ENCODE measurements at regions not wholly inside any gene's neighbourhood (a gene's known extent, or its start where the extent isn't known, plus 50 kb on each side); places are given as distances from the start of the nearest gene placed in this dataset.

- H3K27ac ChIP-seq (ENCODE audit: low read depth, low read length, poor library complexity, severe bottlenecking), result no peak overlapping the region
- H4K20me1 ChIP-seq (ENCODE audit: insufficient read depth, low read length), result no peaks in the 10 kb centered on the region
- H2AFZ ChIP-seq (ENCODE audit: low read length), result no peak overlapping the region
- TF ChIP-seq EZH2 (IDR thresholded peaks at IDR 0.05; ENCODE audit: borderline replicate concordance, low read length) (no peak), CTCF (IDR thresholded peaks at IDR 0.05; ENCODE audit: low read length) (no peak)
- H3K27me3 ChIP-seq (ENCODE audit: insufficient read depth, low read length), result no peaks in the 10 kb centered on the region
- H3K9me3 ChIP-seq (ENCODE audit: low read length), result no peaks in the 10 kb centered on the region
- no peaks in the 10 kb centered on the region for H3F3A ChIP-seq (ENCODE audit: insufficient read depth, low read length)
- H3K4me1 ChIP-seq (ENCODE audit: insufficient read depth, low read length, severe bottlenecking), result no peaks in the 10 kb centered on the region
- no peaks in the 10 kb centered on the region for H3K79me2 ChIP-seq (ENCODE audit: insufficient read depth, low read length)
- no peaks in the 10 kb centered on the region for H3K9me2 ChIP-seq (ENCODE audit: low read depth, low read length)
- H3K36me3 ChIP-seq (ENCODE audit: insufficient read depth, low read length), result no peaks in the 10 kb centered on the region
- H3K4me2 ChIP-seq (ENCODE audit: low read length), result no peak overlapping the region
- H3K4me3 ChIP-seq (ENCODE audit: low read depth, low read length, poor library complexity, severe bottlenecking), result no peak overlapping the region
- H3K9ac ChIP-seq (ENCODE audit: low read length), result no peak overlapping the region
Measured at GRCh38 chr9:107636571-107637381, 147.2 kb upstream of the KLF4 start.

GRCh38 chr9:107635803-107636174 is 146.2 kb upstream of the KLF4 start:
- H3K36me3 ChIP-seq (ENCODE audit: insufficient read depth, low read length), result no peaks in the 10 kb centered on the region
- H3F3A ChIP-seq (ENCODE audit: insufficient read depth, low read length), result no peaks in the 10 kb centered on the region
- no peak overlapping the region for H3K9ac ChIP-seq (ENCODE audit: low read length)
- TF ChIP-seq CTCF (IDR thresholded peaks at IDR 0.05; ENCODE audit: low read length) (no peak), EZH2 (IDR thresholded peaks at IDR 0.05; ENCODE audit: borderline replicate concordance, low read length) (no peak)
- H3K9me2 ChIP-seq (ENCODE audit: low read depth, low read length), result no peaks in the 10 kb centered on the region
- H3K4me3 ChIP-seq (ENCODE audit: low read depth, low read length, poor library complexity, severe bottlenecking), result no peak overlapping the region
- no peaks in the 10 kb centered on the region for H3K9me3 ChIP-seq (ENCODE audit: low read length)
- no peaks in the 10 kb centered on the region for H4K20me1 ChIP-seq (ENCODE audit: insufficient read depth, low read length)
- no peak overlapping the region for H2AFZ ChIP-seq (ENCODE audit: low read length)
- no peak overlapping the region for H3K27ac ChIP-seq (ENCODE audit: low read depth, low read length, poor library complexity, severe bottlenecking)
- H3K4me1 ChIP-seq (ENCODE audit: insufficient read depth, low read length, severe bottlenecking), result no peaks in the 10 kb centered on the region
- H3K4me2 ChIP-seq (ENCODE audit: low read length), result no peak overlapping the region
- no peaks in the 10 kb centered on the region for H3K79me2 ChIP-seq (ENCODE audit: insufficient read depth, low read length)
- H3K27me3 ChIP-seq (ENCODE audit: insufficient read depth, low read length), result no peaks in the 10 kb centered on the region

GRCh38 chr9:107635101-107635802 is 145.7 kb upstream of the KLF4 start:
- no peak for TF ChIP-seq EZH2 (IDR thresholded peaks at IDR 0.05; ENCODE audit: borderline replicate concordance, low read length)
- no peak for TF ChIP-seq CTCF (IDR thresholded peaks at IDR 0.05; ENCODE audit: low read length)

More at GRCh38 chr9:107635101-107635802, 145.7 kb upstream of the KLF4 start:
- no peak overlapping the region for H2AFZ ChIP-seq (ENCODE audit: low read length)
- H3F3A ChIP-seq (ENCODE audit: insufficient read depth, low read length), result no peaks in the 10 kb centered on the region
- no peak overlapping the region for H3K4me2 ChIP-seq (ENCODE audit: low read length)
- no peaks in the 10 kb centered on the region for H3K36me3 ChIP-seq (ENCODE audit: insufficient read depth, low read length)
- H3K9ac ChIP-seq (ENCODE audit: low read length), result no peak overlapping the region
- no peaks in the 10 kb centered on the region for H3K9me3 ChIP-seq (ENCODE audit: low read length)
- H3K27ac ChIP-seq (ENCODE audit: low read depth, low read length, poor library complexity, severe bottlenecking), result no peak overlapping the region
- H3K79me2 ChIP-seq (ENCODE audit: insufficient read depth, low read length), result no peaks in the 10 kb centered on the region
- H3K4me3 ChIP-seq (ENCODE audit: low read depth, low read length, poor library complexity, severe bottlenecking), result no peak overlapping the region
- no peaks in the 10 kb centered on the region for H3K4me1 ChIP-seq (ENCODE audit: insufficient read depth, low read length, severe bottlenecking)
- H4K20me1 ChIP-seq (ENCODE audit: insufficient read depth, low read length), result no peaks in the 10 kb centered on the region
- H3K9me2 ChIP-seq (ENCODE audit: low read depth, low read length), result no peaks in the 10 kb centered on the region
- H3K27me3 ChIP-seq (ENCODE audit: insufficient read depth, low read length), result no peaks in the 10 kb centered on the region

Measured in OCI-LY1 (cell line).